NB4 (cell line): ENCODE measurements at regions not wholly inside any gene's neighbourhood (a gene's known extent, or its start where the extent isn't known, plus 50 kb on each side); places are given as distances from the start of the nearest gene placed in this dataset.

Experiments used
- CTCF ChIP-seq: IDR thresholded peaks from one replicate; pipeline ENCODE4 v1.5.1; 2012; ENCODE audit warnings: low read depth, low read length
- MYC ChIP-seq: IDR thresholded peaks from 2 replicates; pipeline ENCODE4 v1.6.1; 2011; ENCODE audit warnings: low read depth, low read length
- POLR2A ChIP-seq: IDR thresholded peaks from 2 replicates; pipeline ENCODE4 v1.6.1; 2011; ENCODE audit warnings: mild to moderate bottlenecking; ENCODE audit not compliant: insufficient read length; ENCODE audit errors: extremely low read depth

GRCh38 chr14:29089849-29090248 is 323.3 kb downstream of the FOXG1 start:
- TF ChIP-seq CTCF (no peak), MYC (no peak), POLR2A (no peak)
